MM.1S (cell line): ENCODE measurements at regions not wholly inside any gene's neighbourhood (a gene's known extent, or its start where the extent isn't known, plus 50 kb on each side); places are given as distances from the start of the nearest gene placed in this dataset.

Experiments used
- DNase-seq: peaks from one replicate; pipeline ENCODE4 v3.0.0-alpha.2; 2015
- H2AFZ ChIP-seq: fragments of 300-600 bp; sonication (generic); 2 replicates; pipeline ENCODE4 v1.6.0; 2016; ENCODE audit warnings: antibody characterized with exemption, low read length
- H3F3A ChIP-seq: fragments of 300-600 bp; sonication (generic); 2 replicates; pipeline ENCODE4 v1.6.1; 2016; ENCODE audit warnings: mild to moderate bottlenecking, antibody characterized with exemption, low read length, moderate library complexity, mixed read lengths; ENCODE audit not compliant: insufficient read depth
- H3K27ac ChIP-seq: fragments of 300-600 bp; sonication (generic); 2 replicates; pipeline ENCODE4 v1.5.1; 2016; ENCODE audit warnings: mild to moderate bottlenecking, low read length
- H3K27me3 ChIP-seq: fragments of 300-600 bp; sonication (generic); replicated peaks from 2 replicates; pipeline ENCODE4 v1.6.0; 2016; ENCODE audit warnings: low read length; ENCODE audit not compliant: insufficient read depth
- H3K36me3 ChIP-seq: fragments of 300-600 bp; sonication (generic); replicated peaks from 2 replicates; pipeline ENCODE4 v1.6.1; 2016; ENCODE audit warnings: mild to moderate bottlenecking, low read length, mixed read lengths; ENCODE audit not compliant: insufficient read depth
- H3K4me1 ChIP-seq: fragments of 300-600 bp; sonication (generic); 2 replicates; pipeline ENCODE4 v1.6.1; 2016; ENCODE audit warnings: low read length, mixed read lengths
- H3K4me2 ChIP-seq: fragments of 300-600 bp; sonication (generic); 2 replicates; pipeline ENCODE4 v1.6.0; 2016; ENCODE audit warnings: low read depth, low read length
- H3K4me3 ChIP-seq: fragments of 300-600 bp; sonication (generic); 2 replicates; pipeline ENCODE4 v1.5.1; 2016; ENCODE audit warnings: low read length, mixed read lengths
- H3K79me2 ChIP-seq: fragments of 300-600 bp; sonication (generic); 2 replicates; pipeline ENCODE4 v1.6.1; 2016; ENCODE audit warnings: mixed run types, low read length, mixed read lengths
- H3K9ac ChIP-seq: fragments of 300-600 bp; sonication (generic); 2 replicates; pipeline ENCODE4 v1.6.1; 2016; ENCODE audit warnings: low read length, mixed read lengths
- H3K9me2 ChIP-seq: fragments of 300-600 bp; sonication (generic); replicated peaks from 2 replicates; pipeline ENCODE4 v1.6.1; 2016; ENCODE audit warnings: mild to moderate bottlenecking, low read length, mixed read lengths; ENCODE audit not compliant: insufficient read depth
- H3K9me3 ChIP-seq: fragments of 300-600 bp; sonication (generic); replicated peaks from 2 replicates; pipeline ENCODE4 v1.6.1; 2016; ENCODE audit warnings: mild to moderate bottlenecking, low read length, mixed read lengths; ENCODE audit not compliant: insufficient read depth
- H4K20me1 ChIP-seq: fragments of 300-600 bp; sonication (generic); 2 replicates; pipeline ENCODE4 v1.6.1; 2016; ENCODE audit warnings: mild to moderate bottlenecking, low read length, moderate library complexity, mixed read lengths; ENCODE audit not compliant: insufficient read depth
- EZH2 ChIP-seq: fragments of 300-600 bp; sonication (generic); optimal IDR thresholded peaks from 2 replicates; pipeline ENCODE3; 2017; ENCODE audit warnings: low read depth, mild to moderate bottlenecking, antibody characterized with exemption, low read length, mixed read lengths
- EZH2phosphoT487 ChIP-seq: fragments of 300-600 bp; sonication (generic); IDR thresholded peaks from 2 replicates; pipeline ENCODE4 v1.6.1; 2018; ENCODE audit warnings: antibody characterized with exemption, low read length
- TF ChIP-seq, protein P1 (sequence below): fragments of 300-600 bp; sonication (generic); IDR thresholded peaks from 2 replicates; pipeline ENCODE4 v1.5.1; 2016; ENCODE audit warnings: antibody characterized with exemption, low read length, mixed read lengths

DNA sequence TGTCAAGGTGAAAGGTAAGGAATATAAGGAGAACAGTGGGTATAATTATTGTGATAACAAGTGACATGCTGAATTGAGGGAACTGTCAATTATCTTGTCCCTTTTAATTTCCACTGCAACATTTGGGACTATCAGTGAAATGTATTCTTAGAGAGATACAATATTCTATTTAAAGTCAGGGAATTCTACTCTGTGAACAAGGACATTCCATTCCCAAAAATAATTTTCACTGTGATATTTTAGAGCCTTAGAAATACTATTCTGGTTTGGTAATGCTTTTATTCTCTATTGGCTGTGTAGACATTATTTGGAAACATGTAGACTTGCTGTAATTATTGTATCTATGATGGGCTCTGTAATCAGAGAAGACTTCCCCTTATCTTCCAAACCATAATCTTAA, 248.0 kb upstream of the PCSK5 start:
- Histone ChIP-seq H3K4me1 (no peaks in the 10 kb centered on the region), H3K27ac (no peak overlapping the region), H3K79me2 (no peaks in the 10 kb centered on the region), H3K9ac (no peak overlapping the region), H3K9me2 (no peaks in the 10 kb centered on the region), H3K9me3 (no peaks in the 10 kb centered on the region), H2AFZ (no peak overlapping the region), H3K27me3 (no peaks in the 10 kb centered on the region), H3F3A (no peaks in the 10 kb centered on the region), H3K36me3 (no peaks in the 10 kb centered on the region), H3K4me3 (no peak overlapping the region), H4K20me1 (no peaks in the 10 kb centered on the region), H3K4me2 (no peak overlapping the region)
- no peak for DNase-seq
- TF ChIP-seq EZH2: no peak
- TF ChIP-seq, protein P1, sequence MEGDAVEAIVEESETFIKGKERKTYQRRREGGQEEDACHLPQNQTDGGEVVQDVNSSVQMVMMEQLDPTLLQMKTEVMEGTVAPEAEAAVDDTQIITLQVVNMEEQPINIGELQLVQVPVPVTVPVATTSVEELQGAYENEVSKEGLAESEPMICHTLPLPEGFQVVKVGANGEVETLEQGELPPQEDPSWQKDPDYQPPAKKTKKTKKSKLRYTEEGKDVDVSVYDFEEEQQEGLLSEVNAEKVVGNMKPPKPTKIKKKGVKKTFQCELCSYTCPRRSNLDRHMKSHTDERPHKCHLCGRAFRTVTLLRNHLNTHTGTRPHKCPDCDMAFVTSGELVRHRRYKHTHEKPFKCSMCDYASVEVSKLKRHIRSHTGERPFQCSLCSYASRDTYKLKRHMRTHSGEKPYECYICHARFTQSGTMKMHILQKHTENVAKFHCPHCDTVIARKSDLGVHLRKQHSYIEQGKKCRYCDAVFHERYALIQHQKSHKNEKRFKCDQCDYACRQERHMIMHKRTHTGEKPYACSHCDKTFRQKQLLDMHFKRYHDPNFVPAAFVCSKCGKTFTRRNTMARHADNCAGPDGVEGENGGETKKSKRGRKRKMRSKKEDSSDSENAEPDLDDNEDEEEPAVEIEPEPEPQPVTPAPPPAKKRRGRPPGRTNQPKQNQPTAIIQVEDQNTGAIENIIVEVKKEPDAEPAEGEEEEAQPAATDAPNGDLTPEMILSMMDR: no peak
- TF ChIP-seq EZH2phosphoT487: no peak

DNA sequence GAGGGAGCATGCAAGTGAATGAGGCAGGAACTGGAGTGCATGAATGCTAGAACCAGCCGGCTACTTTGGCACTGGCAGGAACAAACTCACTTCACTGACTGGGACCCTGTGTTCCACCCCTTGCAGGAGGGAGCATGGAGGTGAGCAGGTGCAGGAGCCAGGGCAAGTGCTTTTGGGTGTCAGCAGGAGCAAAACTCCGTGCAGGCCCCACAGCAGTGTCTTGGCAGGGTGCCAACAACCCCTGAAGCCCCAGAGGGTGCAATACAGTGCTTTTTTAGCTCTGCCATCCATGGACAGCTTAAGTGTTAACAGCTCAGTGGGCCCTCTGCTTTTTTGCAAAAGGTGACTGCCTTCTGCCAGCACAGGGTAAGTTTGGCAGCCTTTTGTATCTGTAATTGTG, 245.8 kb upstream of the PCSK5 start:
- Histone ChIP-seq H3K9me2 (no peaks in the 10 kb centered on the region), H3F3A (no peaks in the 10 kb centered on the region), H3K9me3 (no peaks in the 10 kb centered on the region), H3K27me3 (no peaks in the 10 kb centered on the region), H3K4me3 (no peak overlapping the region), H3K36me3 (no peaks in the 10 kb centered on the region), H3K4me1 (no peaks in the 10 kb centered on the region), H3K9ac (no peak overlapping the region), H2AFZ (no peak overlapping the region), H3K79me2 (no peaks in the 10 kb centered on the region), H4K20me1 (no peaks in the 10 kb centered on the region), H3K4me2 (no peak overlapping the region), H3K27ac (no peak overlapping the region)
- DNase-seq: no peak
- TF ChIP-seq, protein P1: no peak
- no peak for TF ChIP-seq EZH2phosphoT487
- TF ChIP-seq EZH2: no peak

DNA sequence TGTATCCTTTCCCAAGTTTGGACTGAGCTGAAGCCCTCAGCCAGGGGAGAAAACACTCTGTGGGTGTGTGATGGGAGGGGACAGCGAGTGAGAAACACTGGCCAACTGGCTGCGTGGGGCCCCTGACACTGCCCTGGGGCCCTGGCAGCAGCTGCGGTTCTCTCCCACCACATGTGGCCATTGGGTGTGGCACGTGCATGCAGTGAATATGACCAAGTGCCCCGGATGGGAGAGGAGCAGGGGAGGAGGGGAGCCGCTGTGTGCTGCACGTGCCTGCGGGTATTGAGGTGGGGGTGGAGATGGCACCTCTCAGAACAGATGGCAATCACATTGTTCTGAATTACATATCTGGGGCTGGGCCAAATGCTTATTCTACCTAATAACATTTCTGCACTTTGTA, 242.4 kb upstream of the PCSK5 start:
- H3K9ac ChIP-seq: no peak overlapping the region
- H3K4me1 ChIP-seq: no peaks in the 10 kb centered on the region
- H3K79me2 ChIP-seq: no peaks in the 10 kb centered on the region
- no peaks in the 10 kb centered on the region for H3K9me3 ChIP-seq
- H4K20me1 ChIP-seq: no peaks in the 10 kb centered on the region
- no peak for TF ChIP-seq EZH2phosphoT487
- no peak for TF ChIP-seq EZH2
- TF ChIP-seq, protein P1: no peak
- H3K27ac ChIP-seq: no peak overlapping the region
- no peaks in the 10 kb centered on the region for H3K36me3 ChIP-seq
- H3K9me2 ChIP-seq: no peaks in the 10 kb centered on the region
- H3K27me3 ChIP-seq: no peaks in the 10 kb centered on the region
- no peak overlapping the region for H2AFZ ChIP-seq
- no peaks in the 10 kb centered on the region for H3F3A ChIP-seq
- H3K4me2 ChIP-seq: no peak overlapping the region
- no peak for DNase-seq
- H3K4me3 ChIP-seq: no peak overlapping the region
